GM23338 (cell line): ENCODE measurements at regions not wholly inside any gene's neighbourhood (a gene's known extent, or its start where the extent isn't known, plus 50 kb on each side); places are given as distances from the start of the nearest gene placed in this dataset.

Experiments
- EZH2 ChIP-seq: fragments of 200-600 bp; sonication (generic); IDR thresholded peaks from one replicate; pipeline ENCODE4 v1.8.0; 2017; ENCODE audit warnings: antibody characterized with exemption, mild to moderate bottlenecking, low read depth; ENCODE audit not compliant: unreplicated experiment
- POLR2AphosphoS5 ChIP-seq: IDR thresholded peaks from 2 replicates; pipeline ENCODE4 v1.6.1; 2016; ENCODE audit warnings: antibody characterized with exemption, low read depth
- ZNF331 ChIP-seq: fragments of 250-450 bp; sonication (Bioruptor Pico); IDR thresholded peaks from 2 replicates; pipeline ENCODE4 v1.5.0; 2020; ENCODE audit warnings: low read depth, mild to moderate bottlenecking, moderate library complexity
- TF ChIP-seq, protein P1 (sequence below), 2 experiments: fragments of 200-600 bp in 1 of 2; sonication (generic) in 1 of 2; conservative IDR thresholded peaks; 2 replicates each; pipeline versions ENCODE4 v1.5.1 to v1.6.1; 2016 to 2017; ENCODE audit warnings: antibody characterized with exemption in 2 of 2, low read depth in 2 of 2, mild to moderate bottlenecking in 2 of 2, moderate library complexity in 1 of 2
- TF ChIP-seq, protein P2 (sequence below): IDR thresholded peaks from one replicate; pipeline ENCODE4 v1.6.1; 2018; ENCODE audit warnings: antibody characterized with exemption; ENCODE audit not compliant: unreplicated experiment
- TF ChIP-seq, protein P3 (sequence below): IDR thresholded peaks from 2 replicates; pipeline ENCODE4 v1.6.1; 2016; ENCODE audit warnings: antibody characterized with exemption

DNA sequence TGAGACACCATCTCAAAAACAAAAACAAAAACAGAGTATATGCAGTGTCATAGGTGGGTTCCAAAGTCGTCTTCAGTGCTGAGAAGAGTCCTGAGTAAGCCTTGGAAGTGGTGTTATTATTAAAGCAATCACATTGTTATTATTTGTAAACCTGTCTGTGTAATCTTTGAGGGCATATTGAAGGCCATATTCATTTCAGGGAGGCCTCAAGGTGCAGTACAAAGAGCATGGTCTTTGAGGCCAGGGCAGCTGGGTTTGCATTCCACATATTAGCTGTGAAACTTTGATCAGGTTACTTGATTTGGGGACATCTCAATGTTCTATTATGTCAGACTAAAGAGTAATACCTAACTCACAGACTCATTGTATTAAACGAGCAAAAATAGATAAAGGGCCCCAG is 139.3 kb upstream of the SOX4 start:
- TF ChIP-seq, protein P1, sequence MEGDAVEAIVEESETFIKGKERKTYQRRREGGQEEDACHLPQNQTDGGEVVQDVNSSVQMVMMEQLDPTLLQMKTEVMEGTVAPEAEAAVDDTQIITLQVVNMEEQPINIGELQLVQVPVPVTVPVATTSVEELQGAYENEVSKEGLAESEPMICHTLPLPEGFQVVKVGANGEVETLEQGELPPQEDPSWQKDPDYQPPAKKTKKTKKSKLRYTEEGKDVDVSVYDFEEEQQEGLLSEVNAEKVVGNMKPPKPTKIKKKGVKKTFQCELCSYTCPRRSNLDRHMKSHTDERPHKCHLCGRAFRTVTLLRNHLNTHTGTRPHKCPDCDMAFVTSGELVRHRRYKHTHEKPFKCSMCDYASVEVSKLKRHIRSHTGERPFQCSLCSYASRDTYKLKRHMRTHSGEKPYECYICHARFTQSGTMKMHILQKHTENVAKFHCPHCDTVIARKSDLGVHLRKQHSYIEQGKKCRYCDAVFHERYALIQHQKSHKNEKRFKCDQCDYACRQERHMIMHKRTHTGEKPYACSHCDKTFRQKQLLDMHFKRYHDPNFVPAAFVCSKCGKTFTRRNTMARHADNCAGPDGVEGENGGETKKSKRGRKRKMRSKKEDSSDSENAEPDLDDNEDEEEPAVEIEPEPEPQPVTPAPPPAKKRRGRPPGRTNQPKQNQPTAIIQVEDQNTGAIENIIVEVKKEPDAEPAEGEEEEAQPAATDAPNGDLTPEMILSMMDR (conservative IDR thresholded peaks at IDR 0.05; ENCODE audit: low read depth in 2 of 2) = no peak
- TF ChIP-seq EZH2 = no peak
- TF ChIP-seq, protein P2, sequence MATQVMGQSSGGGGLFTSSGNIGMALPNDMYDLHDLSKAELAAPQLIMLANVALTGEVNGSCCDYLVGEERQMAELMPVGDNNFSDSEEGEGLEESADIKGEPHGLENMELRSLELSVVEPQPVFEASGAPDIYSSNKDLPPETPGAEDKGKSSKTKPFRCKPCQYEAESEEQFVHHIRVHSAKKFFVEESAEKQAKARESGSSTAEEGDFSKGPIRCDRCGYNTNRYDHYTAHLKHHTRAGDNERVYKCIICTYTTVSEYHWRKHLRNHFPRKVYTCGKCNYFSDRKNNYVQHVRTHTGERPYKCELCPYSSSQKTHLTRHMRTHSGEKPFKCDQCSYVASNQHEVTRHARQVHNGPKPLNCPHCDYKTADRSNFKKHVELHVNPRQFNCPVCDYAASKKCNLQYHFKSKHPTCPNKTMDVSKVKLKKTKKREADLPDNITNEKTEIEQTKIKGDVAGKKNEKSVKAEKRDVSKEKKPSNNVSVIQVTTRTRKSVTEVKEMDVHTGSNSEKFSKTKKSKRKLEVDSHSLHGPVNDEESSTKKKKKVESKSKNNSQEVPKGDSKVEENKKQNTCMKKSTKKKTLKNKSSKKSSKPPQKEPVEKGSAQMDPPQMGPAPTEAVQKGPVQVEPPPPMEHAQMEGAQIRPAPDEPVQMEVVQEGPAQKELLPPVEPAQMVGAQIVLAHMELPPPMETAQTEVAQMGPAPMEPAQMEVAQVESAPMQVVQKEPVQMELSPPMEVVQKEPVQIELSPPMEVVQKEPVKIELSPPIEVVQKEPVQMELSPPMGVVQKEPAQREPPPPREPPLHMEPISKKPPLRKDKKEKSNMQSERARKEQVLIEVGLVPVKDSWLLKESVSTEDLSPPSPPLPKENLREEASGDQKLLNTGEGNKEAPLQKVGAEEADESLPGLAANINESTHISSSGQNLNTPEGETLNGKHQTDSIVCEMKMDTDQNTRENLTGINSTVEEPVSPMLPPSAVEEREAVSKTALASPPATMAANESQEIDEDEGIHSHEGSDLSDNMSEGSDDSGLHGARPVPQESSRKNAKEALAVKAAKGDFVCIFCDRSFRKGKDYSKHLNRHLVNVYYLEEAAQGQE = no peak
- TF ChIP-seq POLR2AphosphoS5 = no peak
- TF ChIP-seq ZNF331 (CRISPR knock-in tag) = no peak
- TF ChIP-seq, protein P3, sequence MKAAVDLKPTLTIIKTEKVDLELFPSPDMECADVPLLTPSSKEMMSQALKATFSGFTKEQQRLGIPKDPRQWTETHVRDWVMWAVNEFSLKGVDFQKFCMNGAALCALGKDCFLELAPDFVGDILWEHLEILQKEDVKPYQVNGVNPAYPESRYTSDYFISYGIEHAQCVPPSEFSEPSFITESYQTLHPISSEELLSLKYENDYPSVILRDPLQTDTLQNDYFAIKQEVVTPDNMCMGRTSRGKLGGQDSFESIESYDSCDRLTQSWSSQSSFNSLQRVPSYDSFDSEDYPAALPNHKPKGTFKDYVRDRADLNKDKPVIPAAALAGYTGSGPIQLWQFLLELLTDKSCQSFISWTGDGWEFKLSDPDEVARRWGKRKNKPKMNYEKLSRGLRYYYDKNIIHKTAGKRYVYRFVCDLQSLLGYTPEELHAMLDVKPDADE = no peak
